ENCODE measurements at regions not wholly inside any gene's neighbourhood (a gene's known extent, or its start where the extent isn't known, plus 50 kb on each side); places are given as distances from the start of the nearest gene placed in this dataset.

GRCh38 chr4:26104056-26104685 is 190.2 kb downstream of the SMIM20 start:
- DNase-seq = no peak

DNA sequence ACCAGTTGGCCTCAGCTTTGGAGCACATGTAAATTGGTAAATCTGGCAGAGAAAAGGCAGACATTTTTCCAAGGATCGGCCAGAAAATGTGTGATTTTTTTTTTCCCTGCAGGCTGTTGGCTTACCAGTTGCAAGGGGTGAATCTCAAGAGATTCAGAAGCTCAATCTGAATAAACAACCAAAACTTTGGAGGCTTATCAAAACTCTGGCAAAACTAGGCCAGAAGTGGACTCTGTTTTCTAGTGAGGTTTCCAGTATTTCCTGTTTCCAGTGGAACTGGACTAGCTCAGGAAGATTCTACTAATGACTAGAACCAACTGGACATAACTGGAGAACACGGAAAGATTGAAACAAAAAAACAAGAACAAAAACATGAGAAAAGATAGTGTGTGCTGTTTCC is 191.3 kb downstream of the SMIM20 start:
- no peak for DNase-seq

DNA sequence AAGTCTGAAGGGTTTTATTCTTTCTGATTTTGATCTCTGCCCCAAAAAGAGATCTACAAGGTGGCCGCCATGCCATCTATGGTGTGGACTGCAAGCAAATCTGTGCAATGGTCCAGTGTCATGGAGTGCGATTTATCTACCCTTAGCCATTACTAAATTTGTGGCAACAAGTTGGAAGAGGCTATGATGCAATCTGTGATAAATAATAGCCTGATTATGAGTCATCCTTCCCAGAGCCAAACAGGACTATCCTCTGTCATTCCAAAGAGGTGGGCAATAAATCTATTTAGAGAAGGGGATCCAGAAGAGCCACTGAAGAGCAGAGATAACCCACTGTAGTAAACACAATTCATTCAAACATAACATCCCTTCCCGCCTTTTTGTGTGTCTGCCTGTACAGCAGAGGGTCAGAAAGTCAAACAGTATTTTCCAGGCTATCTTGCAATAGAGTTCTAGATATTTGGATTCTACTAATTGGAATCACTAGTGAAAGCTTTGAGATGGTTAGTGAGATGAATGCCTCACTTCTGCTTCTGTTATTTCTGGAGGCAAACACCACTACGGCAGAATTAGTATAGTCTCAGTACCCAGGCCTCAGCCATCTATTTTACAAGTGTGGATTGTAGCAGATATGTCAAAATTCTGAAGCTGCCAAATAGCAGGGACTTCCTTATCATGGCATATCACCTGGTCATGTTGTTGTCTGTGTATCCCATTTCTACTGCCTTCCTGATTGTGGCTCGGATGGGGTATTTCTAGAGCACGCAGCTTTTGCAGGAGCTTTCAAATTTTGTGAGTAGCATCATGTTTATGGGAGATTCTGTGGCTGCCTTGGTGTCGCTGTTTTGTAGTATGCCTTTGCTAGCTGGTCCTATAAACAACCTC is 192.0 kb downstream of the SMIM20 start:
- DNase-seq = no peak

DNA sequence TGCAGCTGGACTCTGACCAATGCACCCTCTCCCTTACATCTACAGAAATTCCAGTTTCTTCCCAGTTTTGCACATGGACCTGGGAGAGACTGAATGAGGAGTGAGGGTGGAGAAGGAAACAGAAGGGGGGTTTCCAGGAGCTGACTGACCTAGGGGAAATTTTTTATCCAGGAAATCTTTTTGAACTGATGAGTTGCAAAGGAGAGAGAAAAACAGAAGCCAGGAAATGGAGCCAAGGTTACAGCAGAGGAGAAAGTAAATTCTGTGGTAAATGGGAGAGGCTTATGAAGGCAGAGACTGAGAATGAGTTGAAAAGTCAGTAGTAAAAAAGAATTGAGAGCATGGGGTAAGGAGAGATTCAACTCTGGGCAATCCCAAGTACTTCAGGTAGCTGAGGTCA is 192.8 kb downstream of the SMIM20 start:
- no peak for DNase-seq

GRCh38 chr4:26108054-26108453 is 194.0 kb downstream of the SMIM20 start:
- DNase-seq = no peak

DNA sequence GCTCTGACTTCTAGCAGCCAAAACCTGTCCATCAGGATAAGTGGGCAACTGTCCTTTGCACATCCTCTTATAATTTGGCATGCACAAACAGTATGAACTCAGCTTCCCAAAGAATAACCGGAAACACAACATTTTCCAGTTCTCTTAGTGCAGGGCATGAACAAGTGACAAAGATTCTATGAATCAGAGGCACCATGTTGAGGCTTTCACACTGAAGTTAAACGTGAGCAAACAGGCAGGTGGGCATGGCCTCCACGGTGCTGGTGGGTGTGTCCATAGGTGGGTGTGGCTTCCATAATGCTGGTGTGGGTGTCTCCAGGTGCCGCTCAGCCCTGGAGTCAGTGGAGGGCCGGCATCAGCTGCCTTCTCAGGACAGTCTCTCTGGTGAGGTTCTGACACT is 196.5 kb downstream of the SMIM20 start:
- DNase-seq = no peak

- DNase-seq = no peak
These were observed 199.4 kb downstream of the SMIM20 start for GRCh38 chr4:26113339-26113940.

DNA sequence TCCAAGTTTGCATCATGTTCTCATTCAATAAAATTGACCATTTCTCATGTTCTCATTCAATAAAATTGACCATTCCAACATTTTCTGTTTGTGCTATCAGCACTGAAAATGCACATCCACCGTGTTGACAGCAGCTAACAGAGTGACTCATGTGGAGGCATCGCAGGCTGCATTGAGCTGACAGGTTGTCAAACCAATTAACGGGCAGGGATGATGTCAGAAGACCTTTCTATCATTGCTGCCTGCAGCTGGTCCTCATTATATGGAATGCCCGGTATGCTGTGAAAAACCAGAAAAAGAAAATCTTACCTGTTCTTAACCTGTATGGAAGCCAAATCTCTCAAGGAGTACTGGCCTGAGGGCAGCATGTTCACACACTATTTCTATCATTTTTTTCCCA is 202.0 kb downstream of the SMIM20 start:
- DNase-seq = no peak

DNA sequence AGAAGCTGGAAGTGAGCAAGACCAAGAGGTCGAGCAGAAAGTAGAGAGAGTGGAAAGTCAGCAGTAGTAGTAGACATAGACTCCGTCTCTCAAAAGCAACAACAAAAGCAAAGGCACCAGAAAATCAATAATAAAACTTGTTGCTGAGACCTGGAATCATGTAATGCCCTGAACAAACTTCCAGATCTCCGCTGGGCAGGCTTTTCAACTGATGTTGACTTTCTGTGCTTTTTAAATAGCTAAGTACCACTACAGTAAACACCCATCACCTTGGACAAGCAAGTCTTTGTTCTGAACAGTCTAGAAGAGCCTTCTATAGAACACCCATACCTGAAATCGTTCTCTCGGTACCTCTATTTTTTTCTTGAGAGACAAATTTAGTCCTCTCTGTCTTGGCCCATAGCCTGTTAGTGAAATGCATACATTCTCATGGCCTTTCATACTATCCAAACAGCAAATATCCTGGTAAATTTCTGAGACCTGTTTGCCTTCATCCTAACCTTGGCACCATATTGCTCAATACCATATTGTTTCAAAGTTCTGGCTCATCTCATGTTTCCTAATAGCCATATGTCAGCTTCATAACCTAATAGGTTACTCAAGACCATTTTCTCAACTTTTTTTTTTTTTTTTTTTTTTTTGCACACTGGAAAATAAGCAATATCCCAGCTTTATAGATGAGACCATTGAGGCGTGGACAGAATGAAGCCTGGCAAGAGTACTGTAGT is 200.6 kb upstream of the RBPJ start:
- no peak for DNase-seq

GRCh38 chr4:26122690-26123089 is 198.1 kb upstream of the RBPJ start:
- no peak for DNase-seq

- no peak for DNase-seq
These were observed 196.0 kb upstream of the RBPJ start for GRCh38 chr4:26124753-26125321.

DNA sequence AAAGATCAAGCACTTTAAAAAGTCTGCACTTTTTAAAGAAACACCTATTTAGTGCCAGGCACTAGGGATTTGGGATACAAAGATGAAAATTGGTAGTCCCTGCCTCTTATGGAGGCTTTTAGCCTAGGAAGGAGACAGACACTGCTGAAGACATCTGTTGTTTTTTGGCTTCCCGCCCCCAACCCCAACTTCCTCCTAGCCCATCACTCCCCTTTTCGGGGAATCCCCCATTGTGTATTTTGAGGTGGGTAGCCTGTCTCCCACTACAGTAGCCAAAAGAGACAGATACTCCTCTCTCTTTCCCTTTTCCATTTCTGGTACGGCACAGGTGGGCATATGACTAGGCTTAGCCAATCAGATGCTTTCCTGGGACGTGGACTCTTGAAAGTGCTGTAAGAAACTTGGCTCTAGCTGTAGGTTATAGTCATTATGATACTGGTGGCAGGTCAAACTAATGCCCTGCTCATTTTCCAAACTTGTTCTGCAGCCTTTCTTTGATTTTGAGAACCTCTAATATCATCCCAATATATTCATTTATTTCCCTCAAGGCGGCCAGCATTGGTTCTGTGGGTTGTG is 194.6 kb upstream of the RBPJ start:
- no peak for DNase-seq

DNA sequence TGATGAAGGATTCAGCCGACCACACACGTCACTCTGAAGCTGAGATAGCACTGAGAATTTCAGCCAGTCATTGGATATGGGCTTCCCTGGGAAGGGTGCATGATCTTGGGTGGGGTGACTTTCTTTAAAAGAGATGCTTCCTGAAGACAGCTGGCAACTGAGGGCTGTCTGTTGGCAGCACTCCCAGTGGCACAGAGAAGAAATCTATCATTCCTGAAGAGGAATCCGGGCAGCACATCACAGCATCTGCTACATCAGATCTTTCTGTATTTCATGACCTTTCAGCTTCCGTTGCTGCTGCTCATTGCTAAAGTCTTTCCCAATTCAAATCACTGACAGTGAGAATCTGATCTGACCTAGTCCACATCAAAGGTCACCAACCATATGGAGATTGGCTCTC is 193.8 kb upstream of the RBPJ start:
- DNase-seq = no peak

- DNase-seq = no peak
These were observed 192.9 kb upstream of the RBPJ start for GRCh38 chr4:26127851-26128337.

GRCh38 chr4:26130173-26130572 is 190.6 kb upstream of the RBPJ start:
- no peak for DNase-seq

DNA sequence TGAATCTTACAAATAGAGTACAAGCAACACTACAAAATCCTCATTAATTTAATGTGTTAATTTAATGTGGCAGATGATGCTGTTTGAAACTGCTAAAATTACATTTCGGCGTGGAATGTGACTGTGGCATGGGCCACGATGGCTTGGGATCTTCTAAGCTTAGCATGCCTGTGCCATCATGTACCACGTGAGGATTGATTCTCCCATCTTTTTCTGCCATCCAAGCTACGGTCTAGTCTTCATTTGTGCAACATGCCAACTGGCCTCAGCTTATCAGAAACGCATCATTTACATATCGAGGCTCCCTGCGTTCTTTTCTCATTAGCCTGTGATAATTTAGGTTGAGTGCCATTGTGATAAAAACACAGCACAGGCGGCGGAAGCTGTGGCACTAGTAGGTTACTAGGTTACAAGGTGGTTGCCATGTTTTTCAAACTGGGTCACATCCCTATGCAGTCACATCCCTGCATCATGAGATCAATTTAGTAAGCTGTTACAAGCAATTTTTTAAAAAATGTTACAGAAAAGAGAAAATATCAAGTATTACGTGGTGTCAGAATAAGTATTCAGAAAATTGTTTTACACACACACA is 189.9 kb upstream of the RBPJ start:
- no peak for DNase-seq

DNA sequence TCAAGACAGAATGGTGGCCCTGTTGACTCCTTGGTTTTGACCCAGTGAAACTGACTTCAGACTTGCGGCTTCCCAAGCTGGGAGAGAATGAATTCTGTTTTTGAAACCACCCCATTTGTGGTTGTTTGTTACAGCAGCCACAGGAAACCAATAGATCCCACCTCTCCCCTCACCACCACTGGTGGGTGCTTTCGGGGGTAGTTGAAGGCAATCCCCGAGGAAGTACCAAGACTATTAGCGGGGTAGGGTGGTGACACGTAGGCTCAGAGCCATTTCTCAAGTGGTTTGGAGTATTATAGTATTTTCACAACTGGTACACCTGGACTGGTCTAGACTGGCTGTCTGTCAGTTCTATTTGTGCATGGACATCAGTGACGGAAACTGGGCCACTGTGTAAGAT is 189.1 kb upstream of the RBPJ start:
- DNase-seq = no peak

DNA sequence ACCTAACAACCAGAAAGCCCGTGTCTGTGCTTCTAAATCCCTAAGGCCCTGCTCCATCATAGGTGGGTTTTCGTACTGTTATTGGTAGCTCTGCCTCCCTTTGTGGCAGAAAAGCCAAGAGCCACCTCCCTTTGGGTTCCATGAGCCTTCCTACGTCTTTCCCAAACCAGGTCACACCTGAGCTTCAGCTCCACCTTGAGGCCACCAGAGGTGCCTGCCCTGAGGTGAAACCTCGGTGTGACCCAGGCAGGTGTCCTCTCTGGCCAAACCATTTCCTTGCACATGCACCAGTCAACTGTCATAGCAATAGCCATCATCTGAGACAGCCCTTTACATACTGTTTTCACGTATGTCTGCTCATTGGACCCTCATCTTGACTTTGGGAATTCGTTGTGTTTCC is 188.0 kb upstream of the RBPJ start:
- DNase-seq = no peak

GRCh38 chr4:26133840-26134239 is 187.0 kb upstream of the RBPJ start:
- DNase-seq = no peak

DNA sequence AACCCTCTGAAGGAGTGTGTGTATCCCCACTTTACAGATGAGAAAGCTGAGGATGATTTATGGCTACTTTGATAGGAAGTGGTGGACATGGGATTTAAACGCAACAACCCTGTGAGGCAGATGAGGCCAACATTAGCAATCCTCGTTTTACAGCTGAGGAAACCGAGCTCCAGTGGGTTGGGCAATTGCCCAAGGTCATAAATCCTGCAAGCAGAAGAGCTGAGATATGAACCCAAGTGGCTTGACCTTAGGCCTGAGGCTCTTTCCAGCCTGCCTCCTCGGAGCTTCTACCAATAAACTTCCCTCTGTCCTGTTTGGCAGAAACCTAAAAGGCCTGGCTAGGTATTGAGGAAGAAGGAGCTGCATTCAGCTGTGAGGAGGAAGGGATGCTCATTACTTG is 185.5 kb upstream of the RBPJ start:
- DNase-seq = no peak

DNA sequence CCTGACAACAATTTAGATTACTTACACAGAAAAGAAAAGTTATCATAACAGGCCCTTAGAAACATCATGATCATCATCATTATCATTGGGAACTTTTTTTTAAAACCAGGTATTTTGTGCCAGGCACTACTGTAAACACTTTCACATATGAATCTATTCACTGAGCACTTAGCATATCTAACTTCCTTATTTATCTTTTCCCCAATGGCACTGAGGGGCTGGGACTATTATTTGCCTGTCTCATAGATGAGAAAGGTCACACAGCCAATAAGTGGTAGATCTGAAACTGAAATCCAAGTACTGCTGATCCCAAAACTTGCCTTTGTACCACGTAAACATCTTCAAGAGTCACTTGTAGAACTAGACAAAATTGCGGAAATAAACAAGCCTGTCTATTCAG is 184.2 kb upstream of the RBPJ start:
- DNase-seq = no peak

Data from right lung (tissue), 2 donors.